Right lung (tissue), 2 donors: ENCODE measurements at regions not wholly inside any gene's neighbourhood (a gene's known extent, or its start where the extent isn't known, plus 50 kb on each side); places are given as distances from the start of the nearest gene placed in this dataset.

ENCODE experiments used
- DNase-seq, 2 donors: peaks; one replicate each; pipeline ENCODE4 v3.0.0-alpha.2; 2013

DNA sequence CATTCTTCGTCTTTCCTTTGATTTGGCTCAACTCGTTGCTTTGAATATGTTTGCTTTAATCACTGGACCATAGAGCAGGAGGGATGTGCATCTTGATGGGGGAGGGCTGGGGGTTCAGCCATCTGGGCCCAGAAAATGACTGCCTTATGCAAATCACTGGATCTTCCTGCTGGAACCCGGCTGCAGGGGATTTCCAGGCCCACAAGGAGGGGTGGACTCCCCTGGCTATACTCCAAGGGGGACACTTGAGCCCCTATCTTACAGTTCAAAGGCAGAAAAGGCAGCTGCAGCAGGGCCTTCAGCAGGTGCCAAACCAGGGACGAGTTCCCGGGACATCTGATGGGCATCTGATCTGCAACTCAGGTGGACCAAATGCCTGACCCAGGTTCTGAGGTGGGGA is 122.5 kb downstream of the DICER1 start:
- DNase-seq: no peak

DNA sequence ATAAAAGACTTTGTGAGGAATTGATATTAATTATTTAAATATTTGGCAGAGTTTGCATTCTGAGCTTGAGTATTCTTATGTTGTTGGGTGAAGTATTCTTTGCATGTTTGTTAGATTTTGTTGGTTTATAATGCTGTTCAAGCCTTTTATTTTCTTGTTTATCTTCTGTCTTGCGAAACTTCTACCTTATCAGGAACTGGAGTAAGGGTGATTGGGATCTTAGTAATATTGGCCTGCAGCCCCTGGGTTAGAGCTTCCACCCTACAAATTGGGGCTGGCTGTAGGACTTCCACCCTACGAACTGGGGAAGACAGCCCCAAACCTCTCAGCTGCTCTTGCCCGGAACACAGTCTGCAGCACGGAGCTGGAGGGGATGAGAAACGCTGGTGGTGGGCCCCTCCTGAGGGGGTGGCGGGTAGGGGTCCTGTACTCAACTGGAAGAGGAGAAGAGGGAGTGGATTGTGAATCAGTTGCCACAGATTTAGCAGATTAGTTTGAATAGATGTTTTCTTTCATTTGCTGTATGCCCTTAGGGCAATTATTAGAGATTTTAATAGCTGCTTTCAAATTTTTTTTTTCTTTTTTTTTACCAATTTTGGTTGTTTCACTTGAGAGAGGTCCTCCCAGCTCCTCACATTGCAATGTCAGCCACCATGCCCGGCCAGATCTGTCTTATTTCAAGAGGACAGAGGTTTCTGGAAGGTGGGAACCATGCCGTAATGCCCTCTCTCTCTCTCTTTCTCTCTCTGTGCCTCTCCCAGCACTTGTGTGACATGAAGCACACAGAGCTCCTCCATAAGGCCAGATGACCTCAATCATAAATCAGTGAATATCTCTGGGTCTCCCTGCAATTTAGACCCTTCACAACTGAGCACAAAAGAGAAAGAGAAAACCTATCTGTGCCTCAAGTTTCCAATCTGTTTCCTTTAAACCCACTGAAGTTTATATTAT is 123.4 kb downstream of the DICER1 start:
- no peak for DNase-seq

DNA sequence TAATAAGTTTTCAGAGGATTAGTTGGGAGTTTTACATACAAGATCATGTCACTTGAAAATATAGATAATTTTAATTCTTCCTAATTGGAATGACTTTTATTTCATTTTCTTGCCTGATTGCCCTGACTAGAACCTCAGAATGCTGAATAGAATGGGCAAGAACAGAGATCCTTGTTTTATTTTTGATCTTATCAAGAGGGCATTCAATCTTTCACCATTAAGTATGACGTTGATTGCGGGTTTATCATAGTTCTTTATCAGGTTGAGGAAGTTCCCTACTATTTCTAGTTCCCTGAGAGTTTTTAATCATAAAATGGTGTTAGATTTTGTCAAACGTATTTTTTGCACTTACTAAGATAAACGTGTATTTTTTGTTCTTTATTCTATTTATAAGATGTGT is 124.3 kb downstream of the DICER1 start:
- no peak for DNase-seq

DNA sequence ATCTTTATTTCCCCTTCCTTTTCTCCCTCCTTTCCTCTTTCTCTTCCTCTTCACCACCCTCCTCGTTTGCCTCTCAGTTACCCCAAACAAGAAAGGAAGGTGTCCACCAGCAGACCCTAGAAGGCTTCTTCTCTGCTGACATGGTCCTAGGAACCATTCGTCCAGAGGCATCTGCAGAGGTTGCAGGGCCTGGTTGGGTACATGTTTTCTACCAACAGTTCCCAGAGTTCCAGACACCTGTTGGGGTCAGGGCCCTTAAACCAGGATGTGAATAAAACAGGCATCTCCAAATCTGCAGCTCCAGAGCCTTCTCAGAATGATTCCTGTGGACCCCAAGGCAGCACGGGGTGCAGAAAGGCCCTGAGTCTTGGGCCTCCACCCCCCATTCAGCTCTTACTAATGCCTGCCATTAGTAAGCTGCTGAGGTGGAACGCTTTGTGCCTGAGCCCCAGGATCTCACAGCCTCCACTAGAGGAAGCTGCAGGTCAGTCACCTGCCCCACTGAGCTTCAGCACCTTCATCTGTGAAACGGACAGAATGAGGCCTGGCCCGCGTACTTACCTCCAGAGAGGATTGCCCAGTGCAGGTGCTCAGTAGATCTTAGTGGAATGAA is 130.4 kb downstream of the DICER1 start:
- DNase-seq: no peak

DNA sequence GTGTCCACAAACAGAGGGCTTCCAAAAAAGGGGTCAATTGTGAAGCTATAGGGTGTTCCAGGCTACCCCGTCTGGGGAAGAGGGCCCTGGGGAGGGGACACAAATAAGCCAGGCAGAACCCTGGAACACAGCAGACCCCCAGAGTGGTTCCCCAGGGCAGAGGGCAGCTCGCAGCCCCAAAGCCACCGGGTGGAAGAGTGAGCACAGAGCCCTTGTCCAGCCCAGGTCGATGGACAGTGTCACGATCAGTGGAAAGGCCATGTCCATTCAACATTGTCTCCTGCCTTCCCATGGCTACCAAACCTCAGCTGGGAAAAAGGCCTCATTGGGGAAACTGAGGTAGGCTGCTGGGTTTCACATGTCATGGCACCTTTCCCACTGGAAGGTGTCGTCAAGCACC is 131.4 kb downstream of the DICER1 start:
- no peak for DNase-seq

DNA sequence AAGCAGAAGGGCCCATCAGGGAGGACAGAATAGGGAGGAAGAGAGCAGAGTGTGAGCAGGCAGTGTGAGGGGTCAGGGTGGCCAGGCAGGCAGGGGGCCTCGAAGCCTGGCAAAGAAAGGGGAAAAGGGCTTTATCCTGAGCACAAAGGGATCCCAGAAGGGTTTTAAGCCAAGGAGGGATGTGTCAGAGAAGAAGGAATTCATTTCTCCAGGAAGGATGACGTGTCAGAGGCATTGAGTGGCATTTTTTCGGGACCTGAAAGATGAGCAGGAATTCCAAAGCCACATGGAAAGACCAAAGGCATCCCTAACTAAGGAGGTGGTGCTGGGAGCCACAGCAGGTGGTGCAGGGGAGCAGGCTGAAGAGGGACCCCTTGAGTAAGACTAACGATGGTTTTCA is 132.1 kb downstream of the DICER1 start:
- no peak for DNase-seq

DNA sequence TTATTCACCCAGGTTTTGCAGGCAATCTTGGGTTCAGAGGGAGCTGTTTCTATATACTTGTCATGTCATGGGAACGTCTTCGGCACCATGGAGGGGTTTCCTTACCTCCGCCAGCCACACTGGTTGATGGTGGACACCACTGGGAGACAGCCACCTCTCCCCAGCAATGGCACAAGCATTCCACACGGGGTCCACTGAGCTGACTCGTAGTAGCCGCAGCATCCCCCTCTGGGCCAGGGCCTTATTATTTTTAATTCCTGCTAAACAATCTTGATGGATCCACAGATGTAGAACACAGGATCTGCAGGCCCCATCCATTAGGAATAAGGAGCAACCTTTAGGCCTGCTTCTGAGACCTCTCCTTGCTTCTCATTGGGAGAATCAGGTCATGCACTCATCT is 132.9 kb downstream of the DICER1 start:
- DNase-seq: no peak

DNA sequence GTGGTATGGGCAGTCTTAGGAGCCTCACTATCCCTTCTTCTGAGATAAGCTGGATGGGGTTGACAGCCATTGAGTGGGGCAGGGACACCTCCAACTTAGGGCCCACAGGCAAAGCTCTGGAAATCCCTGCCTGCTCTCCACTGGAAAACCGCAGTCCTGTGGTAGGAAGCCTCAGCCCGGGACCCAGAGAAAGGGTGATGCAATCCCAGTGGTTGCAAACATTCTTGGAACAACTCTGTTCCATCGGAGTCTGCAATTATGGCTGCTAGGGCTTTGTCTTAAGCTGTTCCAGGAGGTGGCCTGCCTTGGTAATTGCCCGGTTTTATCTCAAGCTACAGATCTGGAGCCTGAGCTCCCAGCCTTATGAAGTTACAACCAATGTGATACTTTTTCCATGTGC is 133.4 kb downstream of the DICER1 start:
- DNase-seq: no peak

DNA sequence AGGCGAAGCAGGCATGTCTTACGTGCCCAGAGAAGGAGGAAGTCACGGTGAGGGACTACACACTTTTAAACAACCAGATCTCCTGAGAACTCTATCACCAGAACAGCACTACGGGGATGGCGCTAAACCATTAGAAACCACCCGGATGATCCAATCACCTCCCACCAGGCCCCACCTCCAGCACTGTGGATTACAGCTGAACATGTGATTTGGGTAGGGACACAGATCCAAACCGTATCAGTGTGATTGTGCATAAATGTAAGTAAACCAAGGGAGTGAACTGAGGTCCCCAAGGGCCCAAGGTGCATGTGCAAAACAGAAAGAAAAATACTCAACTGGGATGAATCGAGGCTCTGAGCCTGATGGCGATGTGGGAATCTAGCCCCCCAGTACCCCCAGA is 134.2 kb downstream of the DICER1 start:
- DNase-seq: no peak

DNA sequence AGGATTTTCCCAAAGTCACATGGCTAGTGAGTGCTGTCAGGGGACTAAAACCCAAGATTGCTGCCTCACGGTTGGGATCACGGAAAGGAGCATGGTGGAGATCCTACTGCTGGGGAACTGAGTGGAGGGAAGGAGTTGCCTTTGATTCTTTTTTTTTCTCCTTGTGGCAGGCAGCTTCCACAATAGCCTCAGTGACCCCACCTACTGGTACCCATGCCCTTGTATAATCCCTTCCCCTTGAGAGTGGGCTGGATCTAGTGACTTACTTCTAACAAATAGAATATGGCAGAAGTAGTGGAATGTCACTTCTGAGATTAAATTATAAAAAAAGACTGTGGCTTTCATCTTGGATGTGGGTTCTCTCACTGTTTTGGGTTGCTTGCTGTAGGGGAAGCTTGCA is 135.7 kb downstream of the DICER1 start:
- DNase-seq: no peak

DNA sequence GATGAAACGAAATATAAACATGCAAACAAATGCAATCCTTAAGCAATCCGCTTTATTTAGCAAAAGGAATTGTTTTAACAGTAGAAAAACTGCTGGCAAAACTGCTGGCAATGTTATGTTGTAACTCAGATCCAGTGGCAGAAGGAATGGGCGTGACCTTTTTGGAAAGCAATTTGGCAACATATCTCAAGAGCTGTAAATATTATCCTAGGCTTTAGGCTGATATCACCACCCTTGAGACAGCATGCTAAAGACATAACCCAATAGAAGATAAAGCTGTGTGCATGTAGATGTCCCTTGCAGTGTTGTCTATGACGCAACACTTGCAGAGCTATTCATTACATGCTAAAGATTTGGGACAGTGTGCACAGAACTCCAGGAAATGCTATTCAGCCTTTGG is 138.5 kb downstream of the DICER1 start:
- DNase-seq: peak; percentile 5 to 12

DNA sequence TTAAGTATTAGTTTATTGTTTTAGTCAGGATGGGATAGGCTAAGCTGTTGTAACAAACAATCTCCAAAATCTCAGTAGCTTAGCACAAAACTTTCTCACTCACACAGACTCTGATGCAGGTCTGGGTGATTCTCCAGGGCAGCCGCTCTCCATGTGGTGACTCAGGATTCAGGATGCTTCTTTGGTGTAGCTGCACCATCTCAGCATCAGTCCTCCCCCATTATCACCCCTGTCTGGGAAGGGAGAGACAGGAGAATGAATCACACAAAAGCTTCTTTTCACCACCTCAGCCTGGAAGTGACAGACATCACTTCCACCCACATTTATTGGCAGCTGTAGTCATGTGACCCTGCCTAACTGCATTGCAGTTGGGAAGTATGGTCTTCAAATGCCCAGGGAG is 142.3 kb downstream of the DICER1 start:
- no peak for DNase-seq

DNA sequence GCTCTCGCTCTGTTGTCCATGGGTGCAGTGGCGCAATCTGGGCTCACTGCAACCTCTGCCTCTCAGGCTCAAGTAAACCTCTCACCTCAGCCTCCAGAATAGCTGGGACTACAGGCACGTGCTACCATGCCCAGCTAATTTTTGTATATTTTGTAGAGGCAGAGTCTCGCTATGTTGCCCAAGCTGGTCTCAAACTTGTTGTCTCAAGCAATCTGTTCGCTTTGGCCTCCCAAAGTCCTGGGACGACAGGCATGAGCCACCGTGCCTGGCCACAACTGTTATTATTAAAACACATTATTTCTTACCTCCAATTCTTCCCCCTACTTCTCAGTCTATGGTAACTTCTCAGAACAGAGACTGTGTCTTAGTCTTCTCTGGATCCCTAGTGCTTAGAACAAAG is 143.3 kb downstream of the DICER1 start:
- DNase-seq: no peak

DNA sequence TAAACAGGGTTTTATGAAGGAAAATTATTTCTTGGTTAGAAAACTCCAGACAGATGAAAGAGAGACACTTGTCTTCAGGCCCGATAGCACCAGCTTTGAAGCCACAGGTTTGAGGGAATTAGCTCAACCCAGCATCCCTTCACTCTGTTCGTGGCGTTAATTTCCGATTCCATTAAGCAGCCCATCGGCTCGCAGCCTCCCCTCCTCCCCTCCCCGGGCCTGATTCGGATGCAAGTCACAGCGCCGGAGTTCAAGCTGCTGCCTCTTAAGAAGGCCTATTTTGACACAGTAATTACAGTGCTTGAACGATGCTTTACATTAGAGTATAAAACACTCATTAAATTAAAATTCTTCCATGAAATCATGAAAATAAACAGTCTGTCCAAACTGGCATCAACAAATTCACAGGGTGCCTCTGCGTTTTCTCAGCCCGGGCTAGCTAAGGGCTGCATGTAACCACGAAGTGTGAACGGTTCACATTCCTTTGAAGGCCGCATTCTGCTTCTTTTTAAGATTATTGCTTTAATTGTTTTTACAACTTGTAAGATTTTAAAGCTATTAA is 145.8 kb downstream of the DICER1 start:
- no peak for DNase-seq

DNA sequence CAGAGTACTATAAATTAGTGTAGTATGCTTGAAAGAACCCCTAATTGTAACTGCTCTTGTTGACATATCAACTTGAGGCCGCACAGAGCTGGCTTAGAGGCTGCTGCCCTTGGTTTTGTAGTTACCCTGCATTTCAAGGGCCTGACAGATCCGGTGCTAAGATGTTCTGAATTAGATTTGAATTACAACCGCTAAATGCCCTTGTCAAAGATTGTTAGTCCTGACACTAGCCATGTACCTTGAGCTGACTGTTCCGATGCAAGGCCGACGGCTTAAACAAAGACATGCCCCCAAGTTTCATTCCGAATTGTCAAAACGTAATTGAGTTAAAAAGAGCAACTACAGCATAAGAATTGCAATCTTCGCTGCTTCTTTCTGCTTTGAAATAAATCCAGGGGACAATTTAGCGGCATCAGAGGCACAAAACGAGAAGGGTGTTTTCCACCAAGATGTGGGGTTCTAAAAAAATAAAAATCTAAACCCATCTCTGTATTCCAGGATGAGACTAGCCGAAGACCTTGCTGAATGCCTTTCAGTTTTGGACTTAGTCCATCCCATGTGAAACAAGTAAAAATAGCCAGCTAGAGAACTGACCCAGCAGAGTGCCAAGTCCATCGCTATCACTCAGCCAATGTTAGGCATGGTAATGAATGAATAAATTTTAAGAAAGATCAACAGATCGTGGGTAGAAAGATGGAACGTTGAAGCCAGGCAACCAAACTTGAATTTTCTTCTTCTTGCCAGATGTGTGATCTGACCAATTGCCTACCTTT is 148.7 kb downstream of the DICER1 start:
- no peak for DNase-seq

DNA sequence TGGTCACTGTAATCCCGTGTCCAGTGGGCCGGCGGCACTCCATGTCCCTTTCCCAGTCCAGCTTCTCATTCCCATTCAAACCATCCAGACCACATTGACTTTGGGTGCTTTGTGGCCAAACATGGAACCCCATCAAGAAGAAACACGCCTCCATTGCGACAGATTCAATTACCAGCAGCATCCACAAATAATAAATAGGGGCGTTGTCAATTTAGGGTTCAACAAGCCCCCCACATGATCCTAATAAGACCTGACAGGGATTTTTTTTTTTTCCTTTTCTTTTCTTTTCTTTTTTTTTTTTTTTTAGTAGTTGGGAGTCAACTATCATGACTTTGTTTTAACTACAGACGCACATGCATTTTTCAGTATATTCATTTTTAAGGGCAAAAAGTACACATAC is 149.4 kb downstream of the DICER1 start:
- no peak for DNase-seq

DNA sequence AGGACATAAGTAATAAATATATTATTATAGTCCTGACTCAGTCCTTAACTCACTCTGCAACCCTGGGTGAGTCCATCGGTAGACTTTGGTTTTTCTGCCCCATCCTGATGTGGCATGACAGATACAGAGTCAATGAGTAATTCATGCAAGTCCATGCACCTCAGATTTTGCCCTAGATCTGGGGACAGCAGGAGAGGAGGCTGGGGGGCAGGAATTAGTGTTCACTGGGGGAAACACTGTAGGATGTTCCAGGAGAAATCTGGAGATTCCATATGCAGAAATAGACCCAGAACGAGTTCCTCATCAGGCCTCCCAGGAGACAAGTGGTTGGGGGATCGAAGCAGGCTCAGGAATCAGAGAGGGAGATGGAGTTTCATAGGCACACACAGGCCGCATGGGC is 150.8 kb downstream of the DICER1 start:
- no peak for DNase-seq

DNA sequence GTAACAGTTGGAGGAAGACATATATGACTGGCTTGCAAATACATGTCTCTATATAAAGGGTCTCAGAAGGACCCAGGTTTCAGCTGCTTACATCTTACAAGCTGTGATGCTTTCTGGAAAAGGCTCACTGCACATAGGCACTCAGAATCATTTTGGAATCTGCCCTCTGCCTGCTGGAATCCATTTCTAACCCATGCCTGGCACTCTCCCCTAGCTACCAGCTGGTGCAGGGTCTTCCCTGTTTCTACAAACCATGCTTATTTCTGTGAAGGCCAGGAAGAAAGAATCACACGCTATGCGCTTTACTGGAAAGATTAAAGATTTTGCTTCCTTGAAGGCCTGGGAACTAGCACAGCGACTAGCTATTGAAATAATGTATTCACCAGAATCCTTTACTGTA is 151.3 kb downstream of the DICER1 start:
- no peak for DNase-seq

DNA sequence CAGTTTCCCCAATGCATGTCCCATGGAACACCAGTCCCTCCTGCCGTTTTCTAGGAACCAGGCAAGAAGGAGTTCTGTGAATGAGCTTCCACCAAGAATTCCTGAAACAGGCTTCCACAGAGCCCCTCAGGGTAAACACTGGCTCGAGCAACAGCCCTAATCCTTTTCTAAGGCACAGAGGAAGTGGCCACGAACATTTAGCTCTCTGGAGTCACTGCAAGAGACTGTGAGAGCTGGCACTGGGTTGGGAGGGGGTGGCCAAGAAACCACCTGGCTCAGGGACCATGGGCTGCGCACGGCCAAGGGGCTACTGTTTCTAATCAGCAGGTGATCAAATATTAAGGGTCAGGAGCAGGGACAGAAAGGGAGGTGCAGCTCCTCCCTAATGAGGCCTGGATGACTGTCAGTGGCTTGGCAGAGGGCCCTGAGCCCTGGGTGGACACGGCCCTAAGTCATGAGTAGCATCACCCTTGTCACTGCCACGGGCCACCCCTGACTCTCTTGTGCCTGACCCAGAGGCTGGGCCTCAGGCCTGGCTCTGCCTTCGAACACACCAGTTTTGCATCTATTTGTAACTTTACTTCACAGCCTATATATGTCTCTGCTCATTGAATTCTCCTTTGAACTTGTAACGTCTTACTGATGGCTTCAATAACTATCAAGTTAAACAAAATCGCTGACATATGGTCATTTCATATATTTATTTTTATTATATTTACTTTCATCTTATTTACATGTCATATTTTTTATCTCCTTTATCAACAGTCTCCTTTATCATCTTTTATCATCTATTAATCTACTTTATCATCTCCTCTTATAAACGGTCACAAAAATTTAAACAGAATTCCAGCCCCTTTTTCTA is 154.0 kb downstream of the DICER1 start:
- DNase-seq: no peak

DNA sequence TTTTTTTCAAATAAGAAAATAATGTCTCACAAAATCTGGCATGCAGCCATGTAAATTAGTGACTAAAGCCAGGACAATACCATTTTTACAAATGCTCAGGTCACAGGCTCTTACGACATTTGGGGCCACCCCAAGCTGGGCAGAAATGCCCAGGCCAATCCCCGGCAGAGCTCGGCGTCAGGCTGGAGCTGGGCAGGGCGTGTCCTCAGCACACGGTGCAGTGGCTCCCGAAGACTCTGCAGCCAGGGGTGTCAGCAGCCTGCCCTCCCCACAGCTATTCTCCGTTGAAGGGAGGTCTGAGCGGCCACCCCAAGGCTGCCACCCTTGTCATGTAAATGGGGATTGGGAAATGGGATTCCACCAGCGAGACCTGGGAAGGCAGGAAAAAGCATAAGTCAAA is 158.6 kb downstream of the DICER1 start:
- DNase-seq: no peak

DNA sequence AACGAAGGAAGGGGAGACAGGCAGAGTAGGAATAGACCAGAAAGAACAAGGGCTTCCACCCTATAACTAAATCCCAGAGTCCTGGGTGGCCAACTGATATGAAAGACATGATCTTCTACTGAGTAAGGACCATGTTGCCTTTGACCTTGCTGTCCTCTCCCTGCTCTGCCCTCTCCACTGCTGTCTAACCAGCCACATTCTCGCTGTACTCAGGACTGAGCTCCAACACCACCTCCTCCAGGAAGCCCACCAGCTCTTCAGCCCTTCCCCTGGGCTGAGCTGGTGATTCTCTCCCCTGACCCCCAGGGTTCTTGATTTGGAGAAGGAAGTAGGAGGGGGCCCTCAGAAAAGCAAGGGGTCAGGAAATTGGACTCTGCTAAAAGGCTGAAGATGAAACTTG is 159.2 kb downstream of the DICER1 start:
- no peak for DNase-seq
